GM23338 (cell line): ENCODE measurements at regions not wholly inside any gene's neighbourhood (a gene's known extent, or its start where the extent isn't known, plus 50 kb on each side); places are given as distances from the start of the nearest gene placed in this dataset.
"Not testable (repeated sequence)": the region's sequence is repeated elsewhere in the genome, so short reads cannot be mapped to it uniquely, and the experiment has no call there.

Source experiments
- ATAC-seq: fragments of 200-7000 bp; cut with Tn5 transposase; 3 replicates; pipeline ENCODE4 v1.9.1; 2020
- DNase-seq: peaks from one replicate; pipeline ENCODE4 v3.0.0-alpha.2; 2015; ENCODE audit warnings: low spot score
- H2AFZ ChIP-seq: fragments of 200-600 bp; sonication (generic); 2 replicates; pipeline ENCODE4 v1.8.0; 2016; ENCODE audit warnings: antibody characterized with exemption, mild to moderate bottlenecking, moderate library complexity
- H3F3A ChIP-seq: fragments of 200-600 bp; sonication (generic); replicated peaks from 2 replicates; pipeline ENCODE4 v1.8.0; 2017; ENCODE audit warnings: antibody characterized with exemption, mixed run types, low read depth
- H3K27ac ChIP-seq: fragments of 200-600 bp; sonication (generic); 2 replicates; pipeline ENCODE4 v1.6.1; 2016; ENCODE audit warnings: low read depth
- H3K27me3 ChIP-seq: fragments of 200-600 bp; sonication (generic); 2 replicates; pipeline ENCODE4 v1.8.0; 2016; ENCODE audit warnings: mild to moderate bottlenecking, mixed run types, moderate library complexity; ENCODE audit not compliant: insufficient read depth
- H3K36me3 ChIP-seq: fragments of 200-600 bp; sonication (generic); 2 replicates; pipeline ENCODE4 v1.8.0; 2016; ENCODE audit warnings: mild to moderate bottlenecking; ENCODE audit not compliant: insufficient read depth
- H3K4me1 ChIP-seq: fragments of 200-600 bp; sonication (generic); 2 replicates; pipeline ENCODE4 v1.8.0; 2016; ENCODE audit warnings: mild to moderate bottlenecking, moderate library complexity; ENCODE audit not compliant: insufficient read depth
- H3K4me2 ChIP-seq: fragments of 200-600 bp; sonication (generic); 2 replicates; pipeline ENCODE4 v1.7.1; 2017; ENCODE audit warnings: mixed run types
- H3K4me3 ChIP-seq: fragments of 200-600 bp; sonication (generic); 2 replicates; pipeline ENCODE4 v1.6.1; 2016; ENCODE audit warnings: mixed run types
- H3K79me2 ChIP-seq: fragments of 200-600 bp; sonication (generic); replicated peaks from 2 replicates; pipeline ENCODE4 v1.8.0; 2017; ENCODE audit warnings: mild to moderate bottlenecking; ENCODE audit not compliant: insufficient read depth
- H3K9me2 ChIP-seq: fragments of 200-600 bp; sonication (generic); 2 replicates; pipeline ENCODE4 v1.8.0; 2017; ENCODE audit not compliant: insufficient read depth
- H4K20me1 ChIP-seq: fragments of 200-600 bp; sonication (generic); replicated peaks from 2 replicates; pipeline ENCODE4 v1.8.0; 2017; ENCODE audit warnings: mild to moderate bottlenecking; ENCODE audit not compliant: insufficient read depth
- H3K27ac Mint-ChIP-seq: 2 replicates; pipeline ENCODE4 v1.8.0; 2020; ENCODE audit warnings: inconsistent platforms, mild to moderate bottlenecking, moderate library complexity, mixed read lengths
- H3K27me3 Mint-ChIP-seq: 3 replicates; pipeline ENCODE4 v1.8.0; 2022; ENCODE audit warnings: low read depth, mild to moderate bottlenecking, moderate library complexity, mixed read lengths, inconsistent platforms; ENCODE audit not compliant: insufficient read depth, poor library complexity
- H3K36me3 Mint-ChIP-seq: 3 replicates; pipeline ENCODE4 v1.8.0; 2021; ENCODE audit warnings: low read depth, mild to moderate bottlenecking, inconsistent platforms, moderate library complexity, mixed read lengths
- H3K4me1 Mint-ChIP-seq: 3 replicates; pipeline ENCODE4 v1.8.0; 2020; ENCODE audit warnings: mild to moderate bottlenecking, inconsistent platforms, mixed read lengths
- H3K4me3 Mint-ChIP-seq: 3 replicates; pipeline ENCODE4 v1.8.0; 2021; ENCODE audit warnings: moderate library complexity, mild to moderate bottlenecking, inconsistent platforms, mixed read lengths
- H3K9me3 Mint-ChIP-seq: 3 replicates; pipeline ENCODE4 v1.8.0; 2020; ENCODE audit warnings: moderate library complexity, mild to moderate bottlenecking, inconsistent platforms, mixed read lengths
- EZH2phosphoT487 ChIP-seq: fragments of 200-600 bp; sonication (generic); IDR thresholded peaks from one replicate; pipeline ENCODE4 v1.8.1; 2018; ENCODE audit warnings: antibody characterized with exemption; ENCODE audit not compliant: unreplicated experiment
- NANOG ChIP-seq: IDR thresholded peaks from 2 replicates; pipeline ENCODE4 v1.6.1; 2016; ENCODE audit warnings: antibody characterized with exemption, borderline replicate concordance
- POLR2AphosphoS5 ChIP-seq: IDR thresholded peaks from 2 replicates; pipeline ENCODE4 v1.6.1; 2016; ENCODE audit warnings: antibody characterized with exemption, low read depth
- ZNF114 ChIP-seq: fragments of 250-450 bp; sonication (Bioruptor Pico); IDR thresholded peaks from 2 replicates; pipeline ENCODE4 v1.5.0; 2020; ENCODE audit warnings: mild to moderate bottlenecking, moderate library complexity
- TF ChIP-seq, protein P1 (sequence below): fragments of 250-450 bp; sonication (Bioruptor Pico); IDR thresholded peaks from 2 replicates; pipeline ENCODE4 v1.5.0; 2020; ENCODE audit warnings: mild to moderate bottlenecking, moderate library complexity
- TF ChIP-seq, protein P2 (sequence below): IDR thresholded peaks from 2 replicates; pipeline ENCODE4 v1.6.1; 2016; ENCODE audit warnings: antibody characterized with exemption
- TF ChIP-seq, protein P3 (sequence below): IDR thresholded peaks from one replicate; pipeline ENCODE4 v1.6.1; 2018; ENCODE audit warnings: antibody characterized with exemption; ENCODE audit not compliant: unreplicated experiment

DNA sequence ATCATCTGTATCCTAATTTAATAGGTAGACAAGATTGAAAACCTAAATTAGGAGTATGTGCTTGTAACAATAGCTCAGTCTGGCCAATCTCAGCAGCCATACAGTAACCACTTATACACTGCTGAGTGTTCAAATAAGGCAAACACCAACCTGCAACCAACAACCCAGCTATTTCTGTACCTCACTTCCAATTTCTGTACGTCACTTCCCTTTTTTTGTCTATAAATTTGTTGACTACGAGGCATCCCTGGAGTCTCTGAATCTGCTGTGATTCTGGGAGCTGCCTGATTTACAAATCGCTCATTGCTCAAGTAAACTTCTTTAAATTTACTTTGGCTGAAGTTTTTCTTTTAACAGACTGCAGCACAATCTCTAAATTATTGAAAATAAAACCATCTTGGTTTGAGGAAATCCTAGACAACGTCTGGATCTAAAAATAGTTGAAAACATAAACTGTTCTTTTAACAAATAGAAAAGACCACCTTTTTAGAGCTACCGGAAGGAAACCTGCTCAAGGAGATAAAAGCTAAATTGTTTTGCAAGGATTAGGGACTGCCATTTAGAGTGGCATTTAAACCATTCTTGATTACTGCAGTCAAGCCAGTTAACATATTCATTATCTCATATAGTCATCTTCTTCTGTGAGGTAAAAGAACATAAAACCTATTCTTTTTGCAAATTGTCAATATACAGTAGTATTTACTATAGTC lies 778.1 kb downstream of the SH3BGRL start (continued):
- TF ChIP-seq, protein P1, sequence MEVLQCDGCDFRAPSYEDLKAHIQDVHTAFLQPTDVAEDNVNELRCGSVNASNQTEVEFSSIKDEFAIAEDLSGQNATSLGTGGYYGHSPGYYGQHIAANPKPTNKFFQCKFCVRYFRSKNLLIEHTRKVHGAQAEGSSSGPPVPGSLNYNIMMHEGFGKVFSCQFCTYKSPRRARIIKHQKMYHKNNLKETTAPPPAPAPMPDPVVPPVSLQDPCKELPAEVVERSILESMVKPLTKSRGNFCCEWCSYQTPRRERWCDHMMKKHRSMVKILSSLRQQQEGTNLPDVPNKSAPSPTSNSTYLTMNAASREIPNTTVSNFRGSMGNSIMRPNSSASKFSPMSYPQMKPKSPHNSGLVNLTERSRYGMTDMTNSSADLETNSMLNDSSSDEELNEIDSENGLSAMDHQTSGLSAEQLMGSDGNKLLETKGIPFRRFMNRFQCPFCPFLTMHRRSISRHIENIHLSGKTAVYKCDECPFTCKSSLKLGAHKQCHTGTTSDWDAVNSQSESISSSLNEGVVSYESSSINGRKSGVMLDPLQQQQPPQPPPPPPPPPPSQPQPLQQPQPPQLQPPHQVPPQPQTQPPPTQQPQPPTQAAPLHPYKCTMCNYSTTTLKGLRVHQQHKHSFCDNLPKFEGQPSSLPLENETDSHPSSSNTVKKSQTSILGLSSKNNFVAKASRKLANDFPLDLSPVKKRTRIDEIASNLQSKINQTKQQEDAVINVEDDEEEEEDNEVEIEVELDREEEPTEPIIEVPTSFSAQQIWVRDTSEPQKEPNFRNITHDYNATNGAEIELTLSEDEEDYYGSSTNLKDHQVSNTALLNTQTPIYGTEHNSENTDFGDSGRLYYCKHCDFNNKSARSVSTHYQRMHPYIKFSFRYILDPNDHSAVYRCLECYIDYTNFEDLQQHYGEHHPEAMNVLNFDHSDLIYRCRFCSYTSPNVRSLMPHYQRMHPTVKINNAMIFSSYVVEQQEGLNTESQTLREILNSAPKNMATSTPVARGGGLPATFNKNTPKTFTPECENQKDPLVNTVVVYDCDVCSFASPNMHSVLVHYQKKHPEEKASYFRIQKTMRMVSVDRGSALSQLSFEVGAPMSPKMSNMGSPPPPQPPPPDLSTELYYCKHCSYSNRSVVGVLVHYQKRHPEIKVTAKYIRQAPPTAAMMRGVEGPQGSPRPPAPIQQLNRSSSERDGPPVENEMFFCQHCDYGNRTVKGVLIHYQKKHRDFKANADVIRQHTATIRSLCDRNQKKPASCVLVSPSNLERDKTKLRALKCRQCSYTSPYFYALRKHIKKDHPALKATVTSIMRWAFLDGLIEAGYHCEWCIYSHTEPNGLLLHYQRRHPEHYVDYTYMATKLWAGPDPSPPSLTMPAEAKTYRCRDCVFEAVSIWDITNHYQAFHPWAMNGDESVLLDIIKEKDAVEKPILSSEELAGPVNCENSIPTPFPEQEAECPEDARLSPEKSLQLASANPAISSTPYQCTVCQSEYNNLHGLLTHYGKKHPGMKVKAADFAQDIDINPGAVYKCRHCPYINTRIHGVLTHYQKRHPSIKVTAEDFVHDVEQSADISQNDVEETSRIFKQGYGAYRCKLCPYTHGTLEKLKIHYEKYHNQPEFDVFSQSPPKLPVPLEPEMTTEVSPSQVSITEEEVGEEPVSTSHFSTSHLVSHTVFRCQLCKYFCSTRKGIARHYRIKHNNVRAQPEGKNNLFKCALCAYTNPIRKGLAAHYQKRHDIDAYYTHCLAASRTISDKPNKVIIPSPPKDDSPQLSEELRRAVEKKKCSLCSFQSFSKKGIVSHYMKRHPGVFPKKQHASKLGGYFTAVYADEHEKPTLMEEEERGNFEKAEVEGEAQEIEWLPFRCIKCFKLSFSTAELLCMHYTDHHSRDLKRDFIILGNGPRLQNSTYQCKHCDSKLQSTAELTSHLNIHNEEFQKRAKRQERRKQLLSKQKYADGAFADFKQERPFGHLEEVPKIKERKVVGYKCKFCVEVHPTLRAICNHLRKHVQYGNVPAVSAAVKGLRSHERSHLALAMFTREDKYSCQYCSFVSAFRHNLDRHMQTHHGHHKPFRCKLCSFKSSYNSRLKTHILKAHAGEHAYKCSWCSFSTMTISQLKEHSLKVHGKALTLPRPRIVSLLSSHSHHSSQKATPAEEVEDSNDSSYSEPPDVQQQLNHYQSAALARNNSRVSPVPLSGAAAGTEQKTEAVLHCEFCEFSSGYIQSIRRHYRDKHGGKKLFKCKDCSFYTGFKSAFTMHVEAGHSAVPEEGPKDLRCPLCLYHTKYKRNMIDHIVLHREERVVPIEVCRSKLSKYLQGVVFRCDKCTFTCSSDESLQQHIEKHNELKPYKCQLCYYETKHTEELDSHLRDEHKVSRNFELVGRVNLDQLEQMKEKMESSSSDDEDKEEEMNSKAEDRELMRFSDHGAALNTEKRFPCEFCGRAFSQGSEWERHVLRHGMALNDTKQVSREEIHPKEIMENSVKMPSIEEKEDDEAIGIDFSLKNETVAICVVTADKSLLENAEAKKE (CRISPR knock-in tag), result no peak
- TF ChIP-seq EZH2phosphoT487 (no peak), NANOG (no peak), ZNF114 (CRISPR knock-in tag) (no peak), POLR2AphosphoS5 (no peak)
- TF ChIP-seq, protein P2, sequence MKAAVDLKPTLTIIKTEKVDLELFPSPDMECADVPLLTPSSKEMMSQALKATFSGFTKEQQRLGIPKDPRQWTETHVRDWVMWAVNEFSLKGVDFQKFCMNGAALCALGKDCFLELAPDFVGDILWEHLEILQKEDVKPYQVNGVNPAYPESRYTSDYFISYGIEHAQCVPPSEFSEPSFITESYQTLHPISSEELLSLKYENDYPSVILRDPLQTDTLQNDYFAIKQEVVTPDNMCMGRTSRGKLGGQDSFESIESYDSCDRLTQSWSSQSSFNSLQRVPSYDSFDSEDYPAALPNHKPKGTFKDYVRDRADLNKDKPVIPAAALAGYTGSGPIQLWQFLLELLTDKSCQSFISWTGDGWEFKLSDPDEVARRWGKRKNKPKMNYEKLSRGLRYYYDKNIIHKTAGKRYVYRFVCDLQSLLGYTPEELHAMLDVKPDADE, result no peak
- TF ChIP-seq, protein P3, sequence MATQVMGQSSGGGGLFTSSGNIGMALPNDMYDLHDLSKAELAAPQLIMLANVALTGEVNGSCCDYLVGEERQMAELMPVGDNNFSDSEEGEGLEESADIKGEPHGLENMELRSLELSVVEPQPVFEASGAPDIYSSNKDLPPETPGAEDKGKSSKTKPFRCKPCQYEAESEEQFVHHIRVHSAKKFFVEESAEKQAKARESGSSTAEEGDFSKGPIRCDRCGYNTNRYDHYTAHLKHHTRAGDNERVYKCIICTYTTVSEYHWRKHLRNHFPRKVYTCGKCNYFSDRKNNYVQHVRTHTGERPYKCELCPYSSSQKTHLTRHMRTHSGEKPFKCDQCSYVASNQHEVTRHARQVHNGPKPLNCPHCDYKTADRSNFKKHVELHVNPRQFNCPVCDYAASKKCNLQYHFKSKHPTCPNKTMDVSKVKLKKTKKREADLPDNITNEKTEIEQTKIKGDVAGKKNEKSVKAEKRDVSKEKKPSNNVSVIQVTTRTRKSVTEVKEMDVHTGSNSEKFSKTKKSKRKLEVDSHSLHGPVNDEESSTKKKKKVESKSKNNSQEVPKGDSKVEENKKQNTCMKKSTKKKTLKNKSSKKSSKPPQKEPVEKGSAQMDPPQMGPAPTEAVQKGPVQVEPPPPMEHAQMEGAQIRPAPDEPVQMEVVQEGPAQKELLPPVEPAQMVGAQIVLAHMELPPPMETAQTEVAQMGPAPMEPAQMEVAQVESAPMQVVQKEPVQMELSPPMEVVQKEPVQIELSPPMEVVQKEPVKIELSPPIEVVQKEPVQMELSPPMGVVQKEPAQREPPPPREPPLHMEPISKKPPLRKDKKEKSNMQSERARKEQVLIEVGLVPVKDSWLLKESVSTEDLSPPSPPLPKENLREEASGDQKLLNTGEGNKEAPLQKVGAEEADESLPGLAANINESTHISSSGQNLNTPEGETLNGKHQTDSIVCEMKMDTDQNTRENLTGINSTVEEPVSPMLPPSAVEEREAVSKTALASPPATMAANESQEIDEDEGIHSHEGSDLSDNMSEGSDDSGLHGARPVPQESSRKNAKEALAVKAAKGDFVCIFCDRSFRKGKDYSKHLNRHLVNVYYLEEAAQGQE, result no peak

DNA sequence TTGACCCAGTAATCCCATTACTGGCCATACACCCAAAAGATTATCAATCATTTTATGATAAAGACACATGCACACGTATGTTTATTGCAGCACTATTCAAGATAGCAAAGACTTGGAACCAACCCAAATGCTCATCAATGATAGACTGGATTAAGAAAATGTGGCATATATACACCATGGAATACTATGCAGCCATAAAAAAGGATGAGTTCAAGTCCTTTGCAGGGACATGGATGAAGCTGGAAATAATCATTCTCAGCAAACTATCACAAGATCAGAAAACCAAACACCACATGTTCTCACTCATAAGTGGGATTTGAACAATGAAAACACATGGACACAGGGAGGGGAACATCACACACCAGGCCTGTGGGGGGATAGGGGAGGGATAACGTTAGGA lies 785.3 kb downstream of the SH3BGRL start:
- H3K36me3 Mint-ChIP-seq, H3F3A ChIP-seq, DNase-seq, H3K36me3 ChIP-seq, H3K4me2 ChIP-seq, ATAC-seq, H3K4me1 Mint-ChIP-seq, H3K4me3 Mint-ChIP-seq, H3K27me3 ChIP-seq, H3K9me2 ChIP-seq, H4K20me1 ChIP-seq, H3K27ac ChIP-seq, H3K4me3 ChIP-seq, H2AFZ ChIP-seq, H3K4me1 ChIP-seq, H3K27me3 Mint-ChIP-seq, H3K27ac Mint-ChIP-seq, H3K79me2 ChIP-seq: not testable (repeated sequence)
- H3K9me3 Mint-ChIP-seq, result peaks cover 32% of the 10 kb centered on the region
